Esophagus muscularis mucosa (tissue), 4 donors: ENCODE measurements at regions not wholly inside any gene's neighbourhood (a gene's known extent, or its start where the extent isn't known, plus 50 kb on each side); places are given as distances from the start of the nearest gene placed in this dataset.

Experiments used
- DNase-seq: peaks from one replicate; pipeline ENCODE4 v3.0.0-alpha.2; 2017; ENCODE audit errors: extremely low spot score
- H3K27ac ChIP-seq, 4 donors: fragments of 200-600 bp; sonication (generic); replicated peaks in 1 of 4; 1 replicate in 3 of 4; 2 replicates in 1 of 4; pipeline ENCODE4 v1.5.1; 2016 to 2019; ENCODE audit warnings: mild to moderate bottlenecking in 1 of 4
- H3K27me3 ChIP-seq, 4 donors: fragments of 200-600 bp; sonication (generic); one replicate each; pipeline versions ENCODE4 v1.5.1 to v1.6.0; 2016 to 2019
- H3K36me3 ChIP-seq, 4 donors: fragments of 200-600 bp; sonication (generic); one replicate each; pipeline ENCODE4 v1.5.1; 2016 to 2019
- H3K4me1 ChIP-seq, 4 donors: fragments of 200-600 bp; sonication (generic); one replicate each; pipeline ENCODE4 v1.5.1; 2016 to 2019
- H3K4me3 ChIP-seq, 4 donors: fragments of 200-600 bp; sonication (generic); 1 replicate in 2 of 4; 2 replicates in 2 of 4; pipeline ENCODE4 v1.5.1; 2016 to 2019; ENCODE audit warnings: mild to moderate bottlenecking in 4 of 4, moderate library complexity in 1 of 4
- H3K9me3 ChIP-seq, 4 donors: fragments of 200-600 bp; sonication (generic); 1 replicate in 3 of 4; 2 replicates in 1 of 4; pipeline ENCODE4 v1.5.1; 2016 to 2019
- CTCF ChIP-seq, 3 experiments: fragments of 200-600 bp in 2 of 3; fragments of 450-650 bp in 1 of 3; sonication (generic) in 2 of 3; IDR thresholded peaks; one replicate each; pipeline ENCODE4 v1.5.1; 2017 to 2019; ENCODE audit warnings: antibody characterized with exemption in 3 of 3, mild to moderate bottlenecking in 2 of 3, moderate library complexity in 1 of 3
- EP300 ChIP-seq: sonication (generic); formaldehyde crosslinking; IDR thresholded peaks from one replicate; pipeline ENCODE4 v1.6.1; 2017; ENCODE audit warnings: antibody characterized with exemption
- POLR2A ChIP-seq: fragments of 450-650 bp; IDR thresholded peaks from one replicate; pipeline ENCODE4 v1.6.1; 2017; ENCODE audit warnings: antibody characterized with exemption, moderate library complexity, mild to moderate bottlenecking, low read depth
- POLR2AphosphoS5 ChIP-seq, 2 donors: sonication (generic); formaldehyde crosslinking; IDR thresholded peaks; one replicate each; pipeline ENCODE4 v1.6.1; 2017; ENCODE audit warnings: antibody characterized with exemption in 2 of 2
- WGBS: methylation state at CpG from one replicate; pipeline ENCODE4 v1.1.5; 2018; 5-methylcytosine and 5-hydroxymethylcytosine counted together
- intact Hi-C: fragments of 100-400 bp; cut with DNase I; formaldehyde crosslinking; loops from one replicate; pipeline ENCODE4 v1.15.1; 2023

- TF ChIP-seq EP300 = no peak
- no peak for TF ChIP-seq POLR2AphosphoS5 (IDR thresholded peaks at IDR 0.05)
- TF ChIP-seq CTCF (IDR thresholded peaks at IDR 0.05) = no peak
- TF ChIP-seq POLR2A = no peak
- Histone ChIP-seq H3K9me3 (peaks cover 0 to 28% (median 19%) of the 10 kb centered on the region in 4 donors), H3K4me1 (no peaks in the 10 kb centered on the region), H3K36me3 (no peaks in the 10 kb centered on the region), H3K4me3 (no peak overlapping the region), H3K27ac (no peak overlapping the region), H3K27me3 (no peaks in the 10 kb centered on the region)
- 88% methylated on average over 1 of the region's 1 CpG for WGBS
- DNase-seq = no peak
- intact Hi-C loops = no loop called here
Observed at GRCh38 chr1:187948170-187948794, 1119.5 kb downstream of the PLA2G4A start.

- H3K4me3 ChIP-seq = no peak overlapping the region
- 98% methylated on average over 1 of the region's 1 CpG for WGBS
- peaks cover 0 to 28% (median 19%) of the 10 kb centered on the region in 4 donors for H3K9me3 ChIP-seq
- intact Hi-C loops = no loop called here
- H3K27ac ChIP-seq = no peak overlapping the region
- no peak for DNase-seq
- H3K4me1 ChIP-seq = no peaks in the 10 kb centered on the region
- no peaks in the 10 kb centered on the region for H3K36me3 ChIP-seq
- no peak for TF ChIP-seq POLR2AphosphoS5 (IDR thresholded peaks at IDR 0.05)
- no peak for TF ChIP-seq CTCF (IDR thresholded peaks at IDR 0.05)
- no peak for TF ChIP-seq POLR2A
- no peak for TF ChIP-seq EP300
- no peaks in the 10 kb centered on the region for H3K27me3 ChIP-seq
Observed at GRCh38 chr1:187949567-187949966, 1120.8 kb downstream of the PLA2G4A start.

GRCh38 chr1:187951817-187952216 is 1123.1 kb downstream of the PLA2G4A start:
- no peak for TF ChIP-seq CTCF (IDR thresholded peaks at IDR 0.05)
- TF ChIP-seq POLR2AphosphoS5 (IDR thresholded peaks at IDR 0.05) = no peak
- TF ChIP-seq POLR2A = no peak
- TF ChIP-seq EP300 = no peak
- no peaks in the 10 kb centered on the region for H3K27me3 ChIP-seq
- intact Hi-C loops = no loop called here
- no peak overlapping the region for H3K27ac ChIP-seq
- H3K4me1 ChIP-seq = no peaks in the 10 kb centered on the region
- H3K4me3 ChIP-seq = no peak overlapping the region
- no peak for DNase-seq
- H3K36me3 ChIP-seq = no peaks in the 10 kb centered on the region
- H3K9me3 ChIP-seq = peaks cover 0 to 22% (median 13%) of the 10 kb centered on the region in 4 donors

- intact Hi-C loops = no loop called here
- TF ChIP-seq POLR2AphosphoS5 (IDR thresholded peaks at IDR 0.05) (no peak), POLR2A (no peak), EP300 (no peak), CTCF (IDR thresholded peaks at IDR 0.05) (no peak)
- Histone ChIP-seq H3K4me3 (no peak overlapping the region), H3K4me1 (no peaks in the 10 kb centered on the region), H3K27me3 (no peaks in the 10 kb centered on the region), H3K27ac (no peak overlapping the region), H3K36me3 (no peaks in the 10 kb centered on the region), H3K9me3 (peaks cover 0 to 20% (median 12%) of the 10 kb centered on the region in 4 donors)
- WGBS = 75% methylated on average over 2 of the region's 2 CpGs
- DNase-seq = no peak
Observed at GRCh38 chr1:187952446-187952845, 1123.7 kb downstream of the PLA2G4A start.

- intact Hi-C loops = no loop called here
- no peaks in the 10 kb centered on the region for H3K36me3 ChIP-seq
- 72% methylated on average over 3 of the region's 3 CpGs for WGBS
- H3K9me3 ChIP-seq = peaks cover 0 to 9% (median 5%) of the 10 kb centered on the region in 4 donors
- H3K4me3 ChIP-seq = no peak overlapping the region
- no peaks in the 10 kb centered on the region for H3K27me3 ChIP-seq
- no peaks in the 10 kb centered on the region for H3K4me1 ChIP-seq
- TF ChIP-seq EP300 = no peak
- no peak for DNase-seq
- H3K27ac ChIP-seq = no peak overlapping the region
Observed at GRCh38 chr1:187956975-187957374, 1128.2 kb downstream of the PLA2G4A start.
